ENCODE measurements at regions not wholly inside any gene's neighbourhood (a gene's known extent, or its start where the extent isn't known, plus 50 kb on each side); places are given as distances from the start of the nearest gene placed in this dataset.

DNA sequence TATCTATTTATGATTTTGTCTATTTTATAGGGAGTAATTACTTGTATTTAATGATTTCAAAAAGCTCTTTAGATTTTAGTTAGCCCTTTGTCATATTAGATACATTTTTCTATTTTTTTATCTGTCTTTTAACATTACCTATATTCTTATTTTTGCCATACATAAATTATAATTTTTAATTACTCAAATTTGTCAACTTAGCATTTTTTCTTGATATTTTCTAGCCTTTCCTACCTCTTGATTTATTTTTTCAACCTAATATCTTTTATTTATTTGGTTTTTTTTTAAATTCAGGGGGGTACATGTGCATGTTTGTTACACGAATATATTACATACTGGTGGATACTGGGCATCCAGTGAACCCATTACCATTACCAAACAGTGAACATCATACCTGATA, 114.3 kb upstream of the F13A1 start:
- no peak for TF ChIP-seq CTCF (IDR thresholded peaks at IDR 0.05)
- TF ChIP-seq EP300 (IDR thresholded peaks at IDR 0.05): no peak
